ENCODE measurements at regions not wholly inside any gene's neighbourhood (a gene's known extent, or its start where the extent isn't known, plus 50 kb on each side); places are given as distances from the start of the nearest gene placed in this dataset.

DNA sequence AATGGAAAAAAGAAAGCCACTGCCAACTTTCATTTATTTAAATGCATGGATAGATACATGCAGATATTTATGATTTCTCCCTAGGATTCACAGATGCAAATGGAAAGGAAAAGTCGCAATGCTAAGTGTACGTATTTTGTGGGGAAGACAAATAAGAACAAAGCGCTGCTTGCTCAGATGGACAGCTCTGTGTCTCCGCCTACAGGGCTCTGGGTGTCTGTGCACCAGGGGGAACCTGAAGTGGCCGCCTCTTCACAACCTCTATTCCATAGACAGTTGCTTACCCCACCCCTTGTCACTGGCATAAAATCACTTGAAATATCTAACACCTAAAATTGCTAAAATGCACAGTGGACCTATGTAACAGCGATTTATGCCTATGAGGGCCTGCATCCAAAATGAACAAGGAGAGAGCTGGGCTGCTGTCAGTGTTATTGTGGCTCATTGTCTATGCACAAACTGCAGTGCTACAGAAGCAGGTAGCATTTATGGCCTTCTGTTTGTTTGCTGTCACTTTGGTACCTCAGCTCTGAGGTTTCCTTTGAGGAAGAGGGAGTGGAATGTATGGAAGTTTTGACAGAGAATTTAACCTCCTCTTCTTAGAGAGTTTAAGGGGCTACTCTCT lies 58.6 kb upstream of the PAGE1 start:
- H4K20me1 ChIP-seq (ENCODE audit: control insufficient read depth, extremely low read depth, insufficient read depth, low read length): no peaks in the 10 kb centered on the region

DNA sequence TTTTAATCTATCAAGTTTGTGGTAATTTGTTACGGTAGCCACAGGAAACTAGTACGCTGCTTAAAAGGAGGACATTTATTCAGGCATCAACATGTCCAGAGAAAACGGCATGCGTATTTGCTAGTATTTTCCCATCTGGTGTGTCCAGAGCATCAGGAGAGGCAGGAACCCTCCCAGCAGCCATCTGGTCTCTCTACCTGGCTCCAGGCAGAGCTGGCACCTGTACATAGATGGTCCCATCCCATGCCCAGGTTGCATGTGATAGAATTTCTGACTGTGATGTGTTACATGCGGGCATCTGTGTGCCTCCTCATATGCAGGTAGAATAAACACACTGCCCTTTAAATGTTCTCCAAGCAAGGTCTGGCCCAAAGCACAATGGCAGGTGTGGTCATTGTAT lies 57.9 kb upstream of the PAGE1 start:
- TF ChIP-seq EZH2 (IDR thresholded peaks at IDR 0.05; ENCODE audit: low read length, missing control alignments) (no peak), CTCF (conservative IDR thresholded peaks at IDR 0.05 in 1 of 2, IDR thresholded peaks at IDR 0.05 in 1 of 2; ENCODE audit: low read depth in 1 of 2, low read length in 2 of 2) (no peak)

More for the DNA sequence above, 58.6 kb upstream of the PAGE1 start:
- Histone ChIP-seq H3K27me3 (ENCODE audit: control insufficient read depth, insufficient read depth, low read length) (no peaks in the 10 kb centered on the region), H3K79me2 (ENCODE audit: control insufficient read depth, insufficient read depth, low read length) (no peaks in the 10 kb centered on the region), H3K4me2 (ENCODE audit: extremely low read depth, insufficient read depth, low read length) (no peak overlapping the region), H3K9ac (ENCODE audit: insufficient read depth, low read length) (no peak overlapping the region), H2AFZ (ENCODE audit: low read length) (no peak overlapping the region), H3K27ac (ENCODE audit: insufficient read depth, low read length) (no peak overlapping the region), H3K4me1 (ENCODE audit: control insufficient read depth, extremely low read depth, insufficient read depth, low read length) (no peaks in the 10 kb centered on the region), H3K4me3 (replicated peaks in 1 of 4; ENCODE audit: control extremely low read depth in 1 of 4, insufficient read depth in 1 of 4, low read depth in 3 of 4, low read length in 4 of 4) (no peak overlapping the region), H3K9me3 (ENCODE audit: control insufficient read depth, insufficient read depth, low read depth, low read length) (no peaks in the 10 kb centered on the region), H3K36me3 (ENCODE audit: control insufficient read depth, insufficient read depth, low read length) (no peaks in the 10 kb centered on the region)
- peak; percentile 8 to 34 for DNase-seq (ENCODE audit: low read depth in 2 of 2)
- TF ChIP-seq EZH2 (IDR thresholded peaks at IDR 0.05; ENCODE audit: low read length, missing control alignments) (no peak), CTCF (conservative IDR thresholded peaks at IDR 0.05 in 1 of 2, IDR thresholded peaks at IDR 0.05 in 1 of 2; ENCODE audit: low read depth in 1 of 2, low read length in 2 of 2) (peak; percentile 61 to 76)

DNA sequence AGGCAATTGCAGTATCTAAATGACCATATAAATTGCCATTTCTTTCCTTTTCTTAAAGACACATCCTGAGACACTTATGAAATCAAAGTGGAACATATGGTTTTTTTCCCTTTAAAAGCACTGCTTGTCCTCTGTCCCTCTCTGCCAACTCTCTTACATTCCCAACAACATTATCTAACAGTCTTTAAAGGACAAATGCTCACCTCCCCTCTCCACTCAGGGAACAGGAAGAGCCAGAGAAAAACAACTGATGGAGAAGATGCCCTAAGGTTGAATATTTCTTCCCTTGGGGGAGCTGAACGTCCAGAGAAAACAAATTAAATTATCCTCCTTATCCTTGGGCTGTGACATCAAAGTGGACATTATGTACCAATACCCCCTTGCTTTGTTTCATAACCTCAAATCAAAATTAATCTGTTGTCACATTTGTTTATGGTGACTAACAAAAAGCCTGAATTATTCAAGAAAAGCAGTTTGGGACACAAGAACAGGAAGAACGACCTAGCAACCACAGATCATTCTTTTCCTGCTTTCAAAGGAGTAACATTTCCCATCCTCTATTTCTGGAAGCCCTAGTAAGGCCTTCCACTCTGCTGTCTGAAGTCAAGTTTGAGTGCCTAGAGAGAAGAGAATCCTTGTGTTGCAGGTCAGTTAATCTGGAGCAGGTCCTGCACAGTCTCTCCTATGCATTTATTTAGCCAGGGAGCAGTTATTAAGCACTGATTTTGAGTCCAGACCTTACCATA lies 52.6 kb upstream of the PAGE1 start:
- Histone ChIP-seq H4K20me1 (ENCODE audit: control insufficient read depth, extremely low read depth, insufficient read depth, low read length) (no peaks in the 10 kb centered on the region), H3K36me3 (ENCODE audit: control insufficient read depth, insufficient read depth, low read length) (no peaks in the 10 kb centered on the region), H3K27ac (ENCODE audit: insufficient read depth, low read length) (no peak overlapping the region), H3K4me3 (replicated peaks in 1 of 4; ENCODE audit: control extremely low read depth in 1 of 4, insufficient read depth in 1 of 4, low read depth in 3 of 4, low read length in 4 of 4) (no peak overlapping the region), H3K9ac (ENCODE audit: insufficient read depth, low read length) (no peak overlapping the region), H3K4me1 (ENCODE audit: control insufficient read depth, extremely low read depth, insufficient read depth, low read length) (no peaks in the 10 kb centered on the region), H3K27me3 (ENCODE audit: control insufficient read depth, insufficient read depth, low read length) (no peaks in the 10 kb centered on the region), H3K79me2 (ENCODE audit: control insufficient read depth, insufficient read depth, low read length) (no peaks in the 10 kb centered on the region), H3K4me2 (ENCODE audit: extremely low read depth, insufficient read depth, low read length) (no peak overlapping the region), H3K9me3 (ENCODE audit: control insufficient read depth, insufficient read depth, low read depth, low read length) (no peaks in the 10 kb centered on the region), H2AFZ (ENCODE audit: low read length) (no peak overlapping the region)
- DNase-seq (ENCODE audit: low read depth in 2 of 2): no peak
- no peak for TF ChIP-seq CTCF (conservative IDR thresholded peaks at IDR 0.05 in 1 of 2, IDR thresholded peaks at IDR 0.05 in 1 of 2; ENCODE audit: low read depth in 1 of 2, low read length in 2 of 2)
- TF ChIP-seq EZH2 (IDR thresholded peaks at IDR 0.05; ENCODE audit: low read length, missing control alignments): no peak

More for the DNA sequence above, 57.9 kb upstream of the PAGE1 start:
- Histone ChIP-seq H3K4me2 (ENCODE audit: extremely low read depth, insufficient read depth, low read length) (no peak overlapping the region), H3K9me3 (ENCODE audit: control insufficient read depth, insufficient read depth, low read depth, low read length) (no peaks in the 10 kb centered on the region), H2AFZ (ENCODE audit: low read length) (no peak overlapping the region), H3K79me2 (ENCODE audit: control insufficient read depth, insufficient read depth, low read length) (no peaks in the 10 kb centered on the region), H3K36me3 (ENCODE audit: control insufficient read depth, insufficient read depth, low read length) (no peaks in the 10 kb centered on the region), H3K4me3 (replicated peaks in 1 of 4; ENCODE audit: control extremely low read depth in 1 of 4, insufficient read depth in 1 of 4, low read depth in 3 of 4, low read length in 4 of 4) (no peak overlapping the region), H3K4me1 (ENCODE audit: control insufficient read depth, extremely low read depth, insufficient read depth, low read length) (no peaks in the 10 kb centered on the region), H3K27me3 (ENCODE audit: control insufficient read depth, insufficient read depth, low read length) (no peaks in the 10 kb centered on the region), H3K9ac (ENCODE audit: insufficient read depth, low read length) (no peak overlapping the region), H4K20me1 (ENCODE audit: control insufficient read depth, extremely low read depth, insufficient read depth, low read length) (no peaks in the 10 kb centered on the region), H3K27ac (ENCODE audit: insufficient read depth, low read length) (no peak overlapping the region)
- no peak for DNase-seq (ENCODE audit: low read depth in 2 of 2)
